Tibial nerve (tissue), 3 donors: ENCODE measurements at regions not wholly inside any gene's neighbourhood (a gene's known extent, or its start where the extent isn't known, plus 50 kb on each side); places are given as distances from the start of the nearest gene placed in this dataset.

ENCODE experiments used
- POLR2A ChIP-seq, 2 donors: fragments of 450-650 bp; IDR thresholded peaks; one replicate each; pipeline ENCODE4 v1.6.1; 2017; ENCODE audit warnings: antibody characterized with exemption in 2 of 2, mild to moderate bottlenecking in 2 of 2, moderate library complexity in 2 of 2
- TF ChIP-seq, protein P1 (sequence below), 5 experiments: fragments of 200-600 bp in 3 of 5; fragments of 450-650 bp in 2 of 5; sonication (generic) in 3 of 5; IDR thresholded peaks; one replicate each; pipeline ENCODE4 v1.5.1; 2016 to 2019; ENCODE audit warnings: antibody characterized with exemption in 5 of 5, mild to moderate bottlenecking in 3 of 5, moderate library complexity in 2 of 5

DNA sequence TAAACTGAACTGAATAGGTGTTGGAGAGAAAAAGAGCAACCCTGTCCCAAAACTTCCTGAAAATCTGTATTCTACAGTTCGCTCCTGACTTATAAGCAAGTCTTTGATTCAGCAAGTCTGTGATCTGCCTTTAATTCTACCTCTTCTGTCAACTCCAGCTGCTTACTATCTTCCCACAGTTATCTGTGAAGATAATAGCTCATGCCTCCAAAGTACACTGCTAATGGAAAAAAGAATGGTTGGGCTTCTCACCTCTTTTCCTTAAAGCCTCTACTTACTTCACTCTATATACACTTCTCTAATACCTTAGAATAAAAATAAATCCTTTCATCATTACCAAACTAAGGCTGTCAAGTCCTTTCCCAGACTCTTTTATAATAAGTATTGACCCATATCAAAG lies 391.5 kb upstream of the MIR17HG start:
- TF ChIP-seq, protein P1, sequence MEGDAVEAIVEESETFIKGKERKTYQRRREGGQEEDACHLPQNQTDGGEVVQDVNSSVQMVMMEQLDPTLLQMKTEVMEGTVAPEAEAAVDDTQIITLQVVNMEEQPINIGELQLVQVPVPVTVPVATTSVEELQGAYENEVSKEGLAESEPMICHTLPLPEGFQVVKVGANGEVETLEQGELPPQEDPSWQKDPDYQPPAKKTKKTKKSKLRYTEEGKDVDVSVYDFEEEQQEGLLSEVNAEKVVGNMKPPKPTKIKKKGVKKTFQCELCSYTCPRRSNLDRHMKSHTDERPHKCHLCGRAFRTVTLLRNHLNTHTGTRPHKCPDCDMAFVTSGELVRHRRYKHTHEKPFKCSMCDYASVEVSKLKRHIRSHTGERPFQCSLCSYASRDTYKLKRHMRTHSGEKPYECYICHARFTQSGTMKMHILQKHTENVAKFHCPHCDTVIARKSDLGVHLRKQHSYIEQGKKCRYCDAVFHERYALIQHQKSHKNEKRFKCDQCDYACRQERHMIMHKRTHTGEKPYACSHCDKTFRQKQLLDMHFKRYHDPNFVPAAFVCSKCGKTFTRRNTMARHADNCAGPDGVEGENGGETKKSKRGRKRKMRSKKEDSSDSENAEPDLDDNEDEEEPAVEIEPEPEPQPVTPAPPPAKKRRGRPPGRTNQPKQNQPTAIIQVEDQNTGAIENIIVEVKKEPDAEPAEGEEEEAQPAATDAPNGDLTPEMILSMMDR (IDR thresholded peaks at IDR 0.05) = no peak
- no peak for TF ChIP-seq POLR2A (IDR thresholded peaks at IDR 0.05)
